HG03342 (cell line): ENCODE measurements at regions not wholly inside any gene's neighbourhood (a gene's known extent, or its start where the extent isn't known, plus 50 kb on each side); places are given as distances from the start of the nearest gene placed in this dataset.

Experiments used
- ATAC-seq: cut with Tn5 transposase; IDR thresholded peaks from one replicate; pipeline ENCODE4 v1.9.1; 2021; ENCODE audit warnings: mild to moderate bottlenecking, moderate library complexity; ENCODE audit not compliant: unreplicated experiment

DNA sequence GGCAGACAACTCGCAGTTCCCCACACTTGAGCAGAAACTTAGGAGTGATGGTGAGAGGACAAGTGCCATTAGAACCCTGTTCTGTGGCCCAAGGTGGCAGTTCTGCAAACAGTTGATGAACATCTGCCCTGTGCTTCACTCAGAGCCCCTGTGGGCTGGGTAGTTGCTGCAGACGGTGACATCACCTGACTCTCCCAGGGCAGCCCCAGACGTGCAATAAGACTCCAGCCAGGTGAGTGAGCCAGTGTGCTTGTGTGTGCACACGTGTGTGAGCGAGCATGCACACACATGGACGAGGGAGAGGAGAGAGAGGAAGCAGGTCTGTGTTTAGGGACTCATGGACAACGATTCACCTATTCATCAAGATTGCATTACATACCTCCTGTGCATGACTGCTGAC lies 136.0 kb upstream of the GLI2 start:
- ATAC-seq = no peak

DNA sequence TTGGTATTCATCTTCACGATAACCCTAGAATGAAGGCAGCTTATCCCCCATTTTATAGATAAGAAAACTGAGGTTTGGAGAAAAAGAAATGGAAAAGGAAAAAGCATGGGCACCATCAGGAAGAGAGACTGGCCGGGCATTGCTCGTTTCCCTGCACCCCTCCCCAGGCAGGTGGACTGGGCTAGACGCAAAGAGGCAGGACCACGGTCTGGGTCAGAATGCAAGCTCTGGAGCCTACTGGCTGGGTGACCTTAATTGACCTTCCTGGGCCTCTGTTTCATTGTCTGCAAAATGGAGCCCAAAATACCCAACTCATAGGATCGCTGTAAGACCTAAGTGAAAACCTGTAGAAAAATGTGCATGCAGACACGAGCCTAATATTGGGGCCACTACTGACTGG lies 135.3 kb upstream of the GLI2 start:
- ATAC-seq = no peak

DNA sequence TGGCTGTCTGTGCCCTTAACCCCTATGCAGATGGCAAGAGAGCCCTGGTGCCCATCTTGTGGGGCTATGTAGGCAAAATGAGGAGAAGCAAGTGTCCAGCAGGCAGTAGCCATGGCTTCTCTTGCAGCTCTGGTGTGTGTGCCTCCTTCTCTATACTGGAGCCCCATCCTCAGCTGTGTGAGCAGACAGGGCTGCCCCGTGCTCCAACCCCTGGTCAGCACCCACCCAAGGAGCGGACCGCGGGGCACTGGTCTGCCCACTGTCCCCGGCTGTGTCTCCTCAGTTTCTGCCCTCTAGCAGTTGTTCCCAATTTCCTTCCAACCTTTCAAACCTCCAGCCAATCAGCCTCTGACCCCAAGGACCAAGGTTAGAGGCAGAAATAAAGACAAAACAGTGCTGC lies 134.9 kb upstream of the GLI2 start:
- no peak for ATAC-seq

DNA sequence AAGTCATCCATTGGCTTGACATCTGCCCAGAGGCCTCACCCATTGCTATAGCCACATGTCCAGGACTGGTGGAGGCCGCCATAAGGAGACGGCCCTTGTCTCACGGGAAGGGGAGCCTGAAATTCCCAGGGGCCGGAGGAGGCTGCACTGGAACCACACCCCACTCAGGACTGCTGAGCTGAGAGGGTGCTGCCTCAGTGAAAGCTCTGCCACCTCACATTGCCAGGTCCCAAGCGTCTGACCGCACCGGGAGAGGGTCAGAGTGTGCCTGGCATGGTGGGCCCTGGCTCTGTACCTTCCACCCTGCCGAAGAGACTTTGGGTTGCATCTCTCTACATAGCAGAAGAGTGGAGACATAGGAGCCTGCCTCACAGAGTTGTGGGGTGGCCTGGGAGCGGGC lies 134.1 kb upstream of the GLI2 start:
- no peak for ATAC-seq

DNA sequence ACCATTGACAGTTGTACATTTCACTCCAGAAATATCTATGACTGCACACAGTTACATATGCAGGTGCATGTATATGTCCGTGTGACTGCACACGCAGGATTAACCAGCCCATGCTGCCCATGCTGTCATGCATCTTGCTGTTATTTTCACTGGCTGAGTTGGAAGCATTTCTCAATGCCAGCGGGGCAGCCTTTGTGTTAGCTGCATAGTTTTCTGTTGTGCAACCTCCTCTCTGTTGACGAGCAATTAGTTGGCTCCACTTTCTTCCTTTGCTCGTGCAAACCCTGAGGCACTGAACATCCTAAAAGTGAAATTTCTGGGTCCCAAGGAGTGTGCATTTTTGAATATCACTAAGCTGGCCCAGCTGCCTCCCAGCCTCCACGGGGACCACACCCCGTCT lies 133.4 kb upstream of the GLI2 start:
- ATAC-seq = no peak

DNA sequence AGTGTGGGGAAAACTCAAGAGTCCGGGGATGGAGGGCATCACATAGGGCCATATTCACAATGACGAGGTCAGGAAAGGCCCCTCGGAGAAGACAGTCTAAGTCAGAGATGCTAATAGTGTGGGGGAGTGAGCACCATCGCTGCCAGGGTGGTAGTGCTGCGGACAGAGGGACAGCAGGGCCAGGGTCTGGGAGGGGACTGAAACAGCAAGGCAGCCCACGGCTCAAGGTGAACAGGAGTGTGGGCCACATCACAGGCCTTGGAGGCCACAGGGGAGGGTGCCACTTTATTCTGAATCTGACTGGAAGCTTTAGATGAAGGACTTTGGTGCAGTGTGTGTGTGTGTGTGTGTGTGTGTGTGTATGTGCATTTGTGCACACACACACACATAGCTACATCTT lies 130.9 kb upstream of the GLI2 start:
- ATAC-seq = no peak

DNA sequence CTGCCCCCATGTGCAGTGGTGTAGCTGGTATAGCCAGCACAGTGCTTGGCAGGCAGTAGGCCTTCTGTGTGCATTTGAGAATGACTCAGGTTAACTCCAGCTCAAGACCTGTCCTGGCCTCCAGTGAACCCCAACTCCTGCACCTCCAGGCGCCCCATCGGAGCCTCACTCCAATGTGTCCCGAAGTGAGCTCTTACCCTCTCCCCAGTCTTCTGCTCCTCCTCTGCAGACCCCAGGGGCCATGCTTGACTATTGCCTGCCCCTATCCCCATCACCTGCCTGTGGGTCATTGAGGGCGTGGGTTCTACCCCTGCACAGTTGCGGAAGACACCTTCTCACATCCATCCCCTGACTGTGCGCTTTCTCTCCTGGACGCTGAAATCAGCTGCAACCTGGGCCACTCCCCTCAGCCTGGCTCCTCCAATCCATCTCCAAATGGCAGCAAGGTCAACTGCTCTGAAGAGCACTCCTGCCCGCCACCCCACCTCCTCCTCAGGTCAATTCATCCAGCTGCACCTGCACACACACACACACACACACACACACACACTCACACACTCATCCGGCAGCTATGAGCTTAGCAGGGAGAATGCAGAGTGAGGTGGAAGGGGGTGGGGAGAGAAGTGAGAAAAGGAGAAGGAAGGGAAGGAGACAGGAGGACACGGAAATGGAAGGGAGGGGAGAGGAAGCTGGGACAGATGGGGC lies 130.3 kb upstream of the GLI2 start:
- ATAC-seq = no peak

DNA sequence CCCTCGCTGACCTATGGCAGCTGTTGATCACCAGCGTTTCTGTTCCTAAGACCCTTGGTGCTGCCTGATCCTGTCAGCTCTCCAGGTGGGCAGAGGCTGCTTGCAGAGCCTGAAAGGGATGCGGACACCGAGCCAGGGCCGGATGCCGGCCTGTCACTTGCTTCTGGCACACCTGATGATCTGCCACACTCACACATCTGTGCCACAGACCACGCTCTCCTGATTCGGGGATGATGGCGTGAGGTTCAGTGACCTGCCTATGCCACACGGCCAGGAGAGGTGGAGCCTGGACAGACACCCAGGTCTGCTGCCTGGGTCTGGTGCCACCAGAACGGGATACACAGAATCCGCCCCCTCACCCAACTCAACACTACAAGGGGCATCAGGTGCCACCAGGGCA lies 129.4 kb upstream of the GLI2 start:
- ATAC-seq = no peak

DNA sequence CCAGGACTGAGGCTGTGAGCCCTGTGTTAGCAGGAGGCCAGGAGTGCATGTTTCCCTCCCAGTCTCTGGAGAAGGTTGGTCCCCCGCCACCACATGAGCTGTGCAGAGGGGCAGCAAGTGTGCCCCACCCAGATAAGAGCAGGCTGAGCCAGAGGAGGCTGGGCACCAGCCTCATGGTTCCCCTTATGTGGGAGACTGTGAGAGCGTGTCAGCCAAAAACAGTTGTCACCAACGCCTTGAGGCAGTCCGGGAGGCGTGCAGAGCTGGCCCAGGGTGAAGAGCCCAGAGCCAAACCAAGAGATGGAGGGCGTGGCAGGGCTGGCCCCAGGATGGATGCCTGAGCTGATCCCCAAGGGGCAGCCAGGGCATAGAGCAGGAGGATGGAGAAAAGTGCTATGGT lies 128.7 kb upstream of the GLI2 start:
- no peak for ATAC-seq

DNA sequence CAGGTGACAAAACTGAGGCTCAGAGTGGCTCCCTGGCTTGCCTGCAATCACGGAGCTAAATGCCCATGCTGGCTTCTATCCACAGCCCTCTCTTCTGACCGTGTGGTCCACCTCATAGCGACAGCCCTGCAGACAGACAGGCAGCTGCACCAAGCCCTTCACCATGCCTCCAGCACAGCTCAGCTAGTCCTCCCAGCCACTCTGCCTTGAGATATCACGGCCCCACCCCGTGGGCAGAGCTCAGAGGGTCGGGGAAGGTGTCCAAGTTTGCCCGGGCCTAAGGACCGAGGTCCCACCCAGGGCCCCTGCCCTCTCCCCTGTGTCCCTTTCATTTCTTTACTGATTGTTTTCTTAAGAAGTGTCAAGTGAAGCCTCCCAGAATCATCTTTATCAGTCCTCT lies 128.2 kb upstream of the GLI2 start:
- no peak for ATAC-seq

DNA sequence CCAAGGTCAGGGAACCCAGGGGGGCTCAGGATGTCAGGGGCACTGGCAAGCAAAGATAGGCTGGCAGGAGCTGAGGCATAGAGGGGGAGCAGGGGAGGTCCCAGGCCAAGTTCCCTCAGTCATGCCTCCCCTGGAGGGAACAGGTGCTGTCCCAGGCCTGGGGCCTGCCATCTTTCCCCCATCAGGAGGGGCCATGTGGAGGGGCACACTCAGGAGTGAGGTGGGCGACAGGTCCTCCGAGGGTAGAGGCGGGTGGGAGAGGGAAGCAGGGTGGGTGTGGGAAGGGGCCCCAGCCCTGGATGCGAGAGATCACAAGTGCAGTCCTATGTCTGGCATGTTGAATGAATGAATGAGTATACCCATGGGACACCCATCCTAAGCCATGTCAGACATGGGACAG lies 127.7 kb upstream of the GLI2 start:
- no peak for ATAC-seq

DNA sequence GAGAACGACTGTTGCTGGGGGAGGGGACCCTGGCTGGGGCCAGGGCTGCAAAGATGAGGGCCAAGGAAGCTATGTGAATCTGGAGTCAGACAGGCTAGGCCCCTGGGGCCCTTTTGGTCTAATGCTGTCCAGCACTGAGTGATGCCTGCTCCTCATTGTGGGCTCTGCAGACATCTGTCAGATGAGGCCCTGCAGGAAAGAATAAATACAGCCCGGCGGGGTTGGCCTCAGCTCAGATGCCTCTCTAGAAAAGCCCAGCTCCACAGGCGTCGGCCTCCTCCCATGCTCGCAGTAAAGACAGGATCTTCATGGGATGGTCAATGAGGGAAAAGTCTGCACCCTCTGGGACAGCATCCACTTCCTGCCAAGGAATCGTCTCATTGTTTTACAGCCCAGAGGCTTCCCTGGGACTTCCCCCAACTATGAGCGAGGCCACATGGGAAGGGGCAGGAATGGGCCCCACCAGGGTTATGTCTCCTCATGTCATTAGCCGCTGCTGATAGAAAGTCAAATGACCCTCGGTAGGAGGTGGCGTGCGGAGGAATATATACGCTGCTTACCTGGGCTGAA lies 125.8 kb upstream of the GLI2 start:
- ATAC-seq = no peak

DNA sequence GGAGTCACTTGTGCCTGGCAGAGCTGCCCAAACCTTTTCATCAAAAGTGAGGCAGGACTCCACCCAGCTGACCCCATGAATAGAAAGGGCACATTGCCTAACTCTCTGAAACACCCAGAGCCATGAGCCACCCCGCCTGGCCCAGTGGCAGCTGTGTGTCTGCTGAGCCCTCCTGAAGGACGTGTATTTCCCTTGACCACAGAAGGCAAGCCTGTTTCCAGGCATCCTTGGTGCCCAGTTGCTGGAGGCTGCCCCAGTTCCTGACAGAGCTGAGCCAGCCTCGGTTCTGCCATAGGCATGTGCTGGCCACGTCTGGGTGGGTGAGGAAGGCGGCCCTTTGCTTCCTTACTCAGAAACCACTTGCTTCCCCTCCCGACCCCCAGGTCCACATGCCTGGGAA lies 124.7 kb upstream of the GLI2 start:
- no peak for ATAC-seq

DNA sequence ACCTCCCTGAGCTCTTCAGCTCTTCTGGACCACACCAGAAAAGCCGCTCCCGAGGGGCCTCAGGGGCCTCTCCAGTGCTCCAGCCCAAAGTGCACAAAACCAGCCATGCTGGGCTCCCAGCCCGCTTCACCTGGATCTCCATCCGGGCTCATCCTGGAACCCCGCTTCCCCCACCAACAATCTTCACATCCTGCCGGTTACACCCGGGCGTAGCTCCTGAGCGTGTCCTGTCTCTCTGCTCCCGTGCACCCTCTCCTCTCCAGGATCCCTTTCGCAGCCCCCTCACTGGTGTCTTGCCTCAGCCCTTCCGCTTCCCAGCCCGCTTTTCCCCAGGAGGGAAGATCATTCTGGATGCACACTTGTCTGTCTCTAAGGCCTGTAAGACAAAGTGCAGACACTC lies 123.7 kb upstream of the GLI2 start:
- no peak for ATAC-seq

DNA sequence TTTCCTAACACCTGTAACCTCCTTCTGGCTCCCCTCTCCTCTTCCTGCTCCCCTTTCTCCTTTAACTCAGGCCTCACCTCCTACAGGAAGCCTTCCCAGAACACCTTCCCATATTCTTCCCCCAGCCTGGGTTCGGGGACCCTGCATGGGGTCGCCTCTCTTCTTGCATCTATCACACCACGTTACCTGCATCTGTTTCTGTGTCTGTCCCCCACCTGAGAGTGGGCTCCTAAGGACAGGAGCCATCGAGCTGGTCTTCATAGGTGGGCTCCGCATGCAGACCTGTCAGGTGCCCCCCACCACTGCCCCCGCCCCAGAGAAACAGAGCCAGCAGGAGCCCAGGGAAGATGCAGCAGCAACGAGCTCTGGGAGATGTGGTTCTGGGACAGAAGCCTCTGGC lies 123.2 kb upstream of the GLI2 start:
- ATAC-seq = no peak

DNA sequence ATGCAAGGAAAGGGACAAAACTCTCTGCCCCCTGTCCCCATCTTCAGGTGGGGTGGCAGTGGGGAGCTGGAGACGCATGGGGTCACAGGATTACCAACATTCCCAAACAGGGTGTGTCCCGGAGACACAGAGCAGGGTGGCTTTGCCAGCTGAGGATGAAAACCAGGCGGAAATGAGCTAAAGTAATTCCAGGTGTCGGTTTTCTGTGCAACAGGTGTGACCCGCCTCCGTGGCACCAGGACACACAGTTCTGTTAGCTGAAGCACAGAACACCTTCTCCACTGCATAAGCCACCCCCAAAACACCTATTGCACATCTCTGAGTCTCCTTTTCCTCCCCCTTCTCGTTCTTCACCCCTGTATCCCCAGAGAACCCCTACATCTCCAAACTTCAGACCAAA lies 122.7 kb upstream of the GLI2 start:
- ATAC-seq = no peak

DNA sequence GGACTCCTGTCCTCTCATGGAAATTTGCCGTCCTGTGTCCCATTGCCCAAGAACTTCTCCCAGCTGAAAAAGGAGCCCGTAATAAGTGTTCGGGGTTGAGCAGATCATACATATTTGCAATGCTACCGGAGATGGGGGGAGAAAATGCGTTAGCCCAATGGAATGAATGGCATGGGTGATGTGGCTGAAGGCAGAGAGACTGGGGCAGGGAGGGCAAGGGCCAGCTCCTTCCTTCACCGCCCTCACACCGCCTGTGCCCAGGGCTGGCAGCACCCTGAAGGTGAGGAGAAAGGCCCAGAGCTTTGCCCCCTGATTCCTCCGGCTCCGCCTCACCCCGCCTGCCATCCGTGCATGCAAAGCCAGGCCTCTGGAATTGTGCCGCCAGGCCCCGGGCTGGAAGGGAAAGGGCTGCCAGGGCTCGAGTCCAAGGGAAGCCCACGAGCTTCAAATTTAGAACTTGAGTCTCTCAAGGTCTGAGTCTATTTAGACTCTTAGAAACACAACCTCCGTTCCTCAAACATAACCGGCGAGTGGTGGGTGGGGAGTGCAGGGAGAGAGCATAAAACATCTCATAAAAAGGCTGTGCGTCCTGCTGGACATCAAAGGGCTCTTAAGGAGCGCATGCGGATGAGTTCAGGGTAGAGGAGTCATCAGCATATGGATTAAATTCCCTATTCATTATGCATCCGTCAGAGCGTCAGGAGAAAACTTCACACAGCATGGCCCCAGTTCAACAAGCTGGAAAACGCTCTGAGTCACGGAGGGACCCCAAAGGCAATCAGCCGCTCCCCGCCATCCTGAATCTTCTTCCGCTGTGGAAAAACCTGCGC lies 121.7 kb upstream of the GLI2 start:
- no peak for ATAC-seq

DNA sequence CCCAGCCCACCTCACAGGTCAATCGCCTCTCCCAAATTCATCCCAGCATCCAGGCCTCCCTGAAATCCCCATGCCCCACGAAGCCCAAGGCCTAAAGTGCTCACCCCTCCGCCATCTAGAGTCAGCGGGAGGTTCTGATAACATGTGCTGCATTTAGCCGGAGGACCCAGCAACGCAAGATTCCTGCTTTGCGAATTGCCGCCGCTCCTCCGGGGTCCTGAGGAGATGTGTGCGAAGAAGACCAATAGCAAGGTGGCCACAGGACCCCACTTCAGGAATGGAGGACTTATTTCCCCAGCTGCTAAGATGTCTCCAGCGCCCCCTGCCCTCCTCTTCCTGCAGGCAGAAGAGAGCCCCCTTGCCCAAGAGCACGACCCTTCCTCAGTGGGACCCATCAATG lies 120.8 kb upstream of the GLI2 start:
- no peak for ATAC-seq

DNA sequence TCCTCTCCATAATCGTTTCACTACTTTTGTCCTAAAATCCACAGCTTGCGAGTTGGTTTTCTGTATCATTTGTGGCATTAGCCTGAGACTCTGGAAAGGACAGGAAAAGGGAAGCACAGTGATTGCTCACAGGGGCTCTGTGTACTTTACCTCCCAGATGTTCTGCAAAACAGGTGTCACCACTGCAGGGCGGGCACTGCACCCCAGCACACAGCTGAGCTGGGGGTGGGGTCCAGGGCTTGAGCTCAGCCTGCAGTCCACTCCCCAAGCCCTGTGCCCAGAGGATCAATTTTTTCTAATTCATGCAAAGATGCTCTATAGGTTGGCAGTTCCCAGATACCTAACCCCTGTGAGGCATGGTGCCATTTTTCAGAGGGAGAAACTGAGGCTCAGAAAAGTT lies 119.4 kb upstream of the GLI2 start:
- no peak for ATAC-seq

DNA sequence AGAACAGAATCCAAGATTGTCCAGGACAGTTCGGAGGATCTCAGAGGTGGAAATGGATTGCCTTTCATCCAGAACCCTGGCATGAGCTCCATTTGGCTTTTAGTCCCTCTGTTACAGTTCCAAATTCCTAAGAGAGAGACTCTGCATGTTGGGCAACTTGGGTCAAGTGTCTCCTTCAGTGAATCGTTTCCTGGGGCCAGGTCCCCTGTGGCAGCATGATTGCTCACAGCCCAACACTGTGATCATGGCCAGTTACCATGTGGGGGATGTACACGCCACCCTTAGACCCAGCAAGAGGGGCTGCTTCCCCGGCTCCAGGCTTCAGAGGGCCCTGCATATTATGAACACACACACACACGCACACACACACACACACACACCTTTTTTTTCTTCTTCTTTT lies 118.6 kb upstream of the GLI2 start:
- ATAC-seq = no peak

DNA sequence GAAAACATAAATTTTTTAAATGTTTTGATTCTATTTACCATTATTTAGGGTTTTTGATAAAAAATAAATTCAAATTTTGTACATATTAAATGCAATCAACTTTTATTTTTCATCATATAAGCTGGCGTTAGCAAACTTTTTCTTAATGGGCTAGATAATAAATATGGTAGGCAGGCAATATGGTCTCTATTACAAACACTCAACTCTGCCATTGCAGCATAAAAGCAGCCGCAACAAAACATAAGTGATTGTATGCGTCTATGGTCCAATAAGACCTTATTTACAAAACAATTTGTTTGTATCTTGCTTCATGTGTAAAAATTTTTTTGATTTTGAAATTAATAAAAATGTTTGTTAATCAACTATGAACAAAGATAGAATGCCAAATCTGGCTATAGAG lies 116.8 kb upstream of the GLI2 start:
- no peak for ATAC-seq

DNA sequence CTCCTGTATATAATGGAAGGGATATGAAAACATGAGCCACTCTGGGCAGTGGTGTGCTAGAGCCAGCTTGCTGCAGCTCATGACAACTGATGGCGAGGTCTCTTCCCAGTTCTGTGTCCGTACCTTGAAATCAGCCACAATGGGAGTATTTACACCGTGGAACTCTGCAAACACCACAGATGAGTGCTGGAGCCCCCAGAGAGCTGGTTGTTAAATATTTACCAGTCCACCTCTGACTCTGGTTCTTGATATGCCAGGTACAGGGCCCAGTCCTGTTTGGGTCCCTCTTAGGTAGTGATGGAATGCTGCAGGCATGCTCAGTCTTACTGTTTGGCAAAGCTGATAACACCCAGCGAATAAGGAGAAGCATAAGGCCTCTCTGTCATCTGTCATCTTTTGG lies 116.1 kb upstream of the GLI2 start:
- ATAC-seq = no peak
